Keratinocyte (primary cell): ENCODE measurements at regions not wholly inside any gene's neighbourhood (a gene's known extent, or its start where the extent isn't known, plus 50 kb on each side); places are given as distances from the start of the nearest gene placed in this dataset.

ENCODE experiments used
- CTCF ChIP-seq, 3 experiments: IDR thresholded peaks in 1 of 3; conservative IDR thresholded peaks in 1 of 3; optimal IDR thresholded peaks in 1 of 3; 2 replicates in 2 of 3; 3 replicates in 1 of 3; pipeline versions ENCODE3 to v1.5.1; 2011; ENCODE audit warnings: low read length in 3 of 3, mild to moderate bottlenecking in 3 of 3, moderate library complexity in 2 of 3, control low read depth in 1 of 3, inconsistent platforms in 1 of 3; ENCODE audit not compliant: insufficient read depth in 2 of 3; ENCODE audit errors: extremely low read depth in 1 of 3
- EZH2 ChIP-seq: IDR thresholded peaks from one replicate; pipeline ENCODE4 v1.6.1; 2012; ENCODE audit warnings: inconsistent platforms, mild to moderate bottlenecking, low read length, moderate library complexity

- TF ChIP-seq CTCF (optimal IDR thresholded peaks at IDR 0.05 in 1 of 3, IDR thresholded peaks at IDR 0.05 in 1 of 3, conservative IDR thresholded peaks at IDR 0.05 in 1 of 3; ENCODE audit: extremely low read depth in 1 of 3, insufficient read depth in 2 of 3, low read length in 3 of 3) (no peak), EZH2 (no peak)
These were observed 292.8 kb upstream of the ARSJ start for GRCh38 chr4:114272226-114272625.
